WERI-Rb-1 (cell line): ENCODE measurements at regions not wholly inside any gene's neighbourhood (a gene's known extent, or its start where the extent isn't known, plus 50 kb on each side); places are given as distances from the start of the nearest gene placed in this dataset.
"Not testable (repeated sequence)": the region's sequence is repeated elsewhere in the genome, so short reads cannot be mapped to it uniquely, and the experiment has no call there.

Experiments
- DNase-seq: peaks from one replicate; pipeline ENCODE4 v3.0.0-alpha.2; 2020
- H3K27ac ChIP-seq: fragments of 250-450 bp; sonication (Bioruptor Pico); 2 replicates; pipeline ENCODE4 v1.5.1; 2020; ENCODE audit warnings: mild to moderate bottlenecking, moderate library complexity
- H3K27me3 ChIP-seq: fragments of 250-450 bp; sonication (Bioruptor Pico); 2 replicates; pipeline ENCODE4 v1.5.1; 2021; ENCODE audit warnings: mild to moderate bottlenecking, low read depth, moderate library complexity; ENCODE audit not compliant: insufficient read depth, severe bottlenecking
- H3K36me3 ChIP-seq: fragments of 250-450 bp; sonication (Bioruptor Pico); 2 replicates; pipeline ENCODE4 v1.5.1; 2020; ENCODE audit warnings: mild to moderate bottlenecking, moderate library complexity
- H3K4me3 ChIP-seq: 2 replicates; pipeline ENCODE4 v1.5.1; 2011; ENCODE audit warnings: low read depth, mild to moderate bottlenecking, control low read depth, low read length
- H3K9me3 ChIP-seq: fragments of 250-450 bp; sonication (Bioruptor Pico); 2 replicates; pipeline ENCODE4 v1.5.1; 2021; ENCODE audit warnings: mild to moderate bottlenecking, moderate library complexity; ENCODE audit not compliant: severe bottlenecking
- CTCF ChIP-seq: IDR thresholded peaks from 2 replicates; pipeline ENCODE4 v1.5.1; 2011; ENCODE audit warnings: low read depth, mild to moderate bottlenecking, control low read depth, inconsistent platforms, low read length

- Histone ChIP-seq H3K9me3 (no peaks in the 10 kb centered on the region), H3K27ac (no peak overlapping the region), H3K4me3 (no peak overlapping the region), H3K27me3 (no peaks in the 10 kb centered on the region), H3K36me3 (no peaks in the 10 kb centered on the region)
- no peak for TF ChIP-seq CTCF
- no peak for DNase-seq
Measured at GRCh38 chr6:81944661-81945060, 192.2 kb upstream of the TENT5A start.

GRCh38 chr6:81942842-81943241, 190.4 kb upstream of the TENT5A start:
- not testable (repeated sequence) for H3K36me3 ChIP-seq, H3K4me3 ChIP-seq, H3K27me3 ChIP-seq, H3K27ac ChIP-seq, DNase-seq, H3K9me3 ChIP-seq

GRCh38 chr6:81942067-81942370, 189.5 kb upstream of the TENT5A start:
- Histone ChIP-seq H3K36me3 (no peaks in the 10 kb centered on the region), H3K27ac (no peak overlapping the region), H3K9me3 (no peaks in the 10 kb centered on the region), H3K27me3 (no peaks in the 10 kb centered on the region), H3K4me3 (no peak overlapping the region)
- no peak for DNase-seq
- TF ChIP-seq CTCF, result no peak

DNA sequence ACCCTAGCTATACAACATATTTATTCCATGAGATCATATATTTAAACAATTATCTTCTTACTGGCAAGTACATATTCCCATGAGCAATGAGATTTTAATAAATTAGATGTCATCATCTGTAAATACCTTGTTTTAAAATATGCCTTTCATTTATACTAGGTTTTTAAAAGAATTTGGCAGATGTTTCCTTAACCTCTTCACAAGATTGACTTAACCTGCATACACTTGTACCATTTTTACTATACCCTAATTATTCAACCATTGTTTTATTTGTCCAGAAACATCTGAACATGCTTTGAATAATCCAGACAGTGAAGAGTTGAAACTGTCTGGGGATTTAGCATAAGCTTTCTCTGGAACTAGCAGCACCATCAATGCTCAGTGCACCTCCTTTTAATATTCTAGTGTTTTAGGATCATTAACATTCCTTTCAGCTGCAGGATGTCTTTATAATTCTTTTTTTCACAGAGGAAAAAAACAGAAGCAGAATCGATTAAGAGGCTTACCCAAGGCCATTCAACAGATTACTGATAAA, 188.0 kb upstream of the TENT5A start:
- no peak overlapping the region for H3K27ac ChIP-seq
- no peak for TF ChIP-seq CTCF
- no peak for DNase-seq
- H3K36me3 ChIP-seq, result no peaks in the 10 kb centered on the region
- H3K4me3 ChIP-seq, result no peak overlapping the region
- no peaks in the 10 kb centered on the region for H3K27me3 ChIP-seq
- H3K9me3 ChIP-seq, result no peaks in the 10 kb centered on the region

GRCh38 chr6:81939766-81940165, 187.3 kb upstream of the TENT5A start:
- H3K27me3 ChIP-seq, result no peaks in the 10 kb centered on the region
- TF ChIP-seq CTCF, result no peak
- H3K9me3 ChIP-seq, result no peaks in the 10 kb centered on the region
- no peaks in the 10 kb centered on the region for H3K36me3 ChIP-seq
- no peak for DNase-seq
- no peak overlapping the region for H3K27ac ChIP-seq
- H3K4me3 ChIP-seq, result no peak overlapping the region

DNA sequence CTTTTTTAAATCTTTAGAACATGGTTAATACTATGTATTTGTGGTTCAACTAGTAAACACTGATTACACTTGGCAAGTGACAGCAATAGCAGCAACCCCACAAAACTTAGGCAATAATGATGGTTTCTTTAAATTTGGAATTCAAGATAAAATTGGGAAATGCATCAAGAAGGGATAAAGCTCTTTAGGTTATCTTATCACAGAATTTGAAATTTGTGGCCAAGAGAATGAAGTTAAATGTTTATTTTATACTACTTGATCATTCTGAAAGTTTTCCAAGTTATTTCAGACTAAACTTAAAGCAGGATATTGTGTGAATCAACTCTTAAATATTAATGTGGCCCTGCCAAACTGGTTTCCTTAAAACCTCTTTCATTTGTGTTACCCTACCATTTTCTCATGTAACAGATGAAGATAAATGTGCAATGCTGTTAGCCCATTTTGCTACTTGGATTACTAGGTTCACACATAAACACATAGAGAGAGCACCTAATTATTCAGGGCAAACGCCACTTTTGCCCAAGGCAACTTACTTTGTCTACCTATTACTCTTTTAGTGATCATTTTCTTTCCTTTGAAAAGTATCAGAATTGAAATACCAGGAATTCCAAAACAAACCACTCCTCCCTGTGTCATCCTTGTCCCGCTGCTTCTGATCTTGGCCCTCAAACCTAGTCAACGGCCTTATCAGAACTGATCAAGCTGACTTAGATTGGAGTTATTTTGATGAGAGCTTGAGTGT, 186.7 kb upstream of the TENT5A start:
- no peak for DNase-seq
- Histone ChIP-seq H3K27ac (no peak overlapping the region), H3K4me3 (no peak overlapping the region), H3K36me3 (no peaks in the 10 kb centered on the region), H3K9me3 (no peaks in the 10 kb centered on the region), H3K27me3 (no peaks in the 10 kb centered on the region)
- TF ChIP-seq CTCF, result no peak
